Adrenal gland (tissue), 5 donors: ENCODE measurements at regions not wholly inside any gene's neighbourhood (a gene's known extent, or its start where the extent isn't known, plus 50 kb on each side); places are given as distances from the start of the nearest gene placed in this dataset.

ENCODE experiments used
- POLR2A ChIP-seq, 2 donors: fragments of 450-650 bp; IDR thresholded peaks; one replicate each; pipeline ENCODE4 v1.6.1; 2017; ENCODE audit warnings: antibody characterized with exemption in 2 of 2, mild to moderate bottlenecking in 2 of 2, moderate library complexity in 1 of 2
- TF ChIP-seq, protein P1 (sequence below), 6 experiments: fragments of 450-650 bp in 4 of 6; fragments of 200-600 bp in 2 of 6; sonication (generic) in 1 of 6; IDR thresholded peaks; 1 replicate in 5 of 6; 2 replicates in 1 of 6; pipeline versions ENCODE4 v1.5.1 to v1.8.0; 2016 to 2021; ENCODE audit warnings: antibody characterized with exemption in 6 of 6, mild to moderate bottlenecking in 2 of 6, moderate library complexity in 1 of 6
- donor health status: DM: no; HTN: no; CAD: no.

GRCh38 chr4:171340258-171340657, 472.9 kb upstream of the GALNTL6 start:
- TF ChIP-seq, protein P1, sequence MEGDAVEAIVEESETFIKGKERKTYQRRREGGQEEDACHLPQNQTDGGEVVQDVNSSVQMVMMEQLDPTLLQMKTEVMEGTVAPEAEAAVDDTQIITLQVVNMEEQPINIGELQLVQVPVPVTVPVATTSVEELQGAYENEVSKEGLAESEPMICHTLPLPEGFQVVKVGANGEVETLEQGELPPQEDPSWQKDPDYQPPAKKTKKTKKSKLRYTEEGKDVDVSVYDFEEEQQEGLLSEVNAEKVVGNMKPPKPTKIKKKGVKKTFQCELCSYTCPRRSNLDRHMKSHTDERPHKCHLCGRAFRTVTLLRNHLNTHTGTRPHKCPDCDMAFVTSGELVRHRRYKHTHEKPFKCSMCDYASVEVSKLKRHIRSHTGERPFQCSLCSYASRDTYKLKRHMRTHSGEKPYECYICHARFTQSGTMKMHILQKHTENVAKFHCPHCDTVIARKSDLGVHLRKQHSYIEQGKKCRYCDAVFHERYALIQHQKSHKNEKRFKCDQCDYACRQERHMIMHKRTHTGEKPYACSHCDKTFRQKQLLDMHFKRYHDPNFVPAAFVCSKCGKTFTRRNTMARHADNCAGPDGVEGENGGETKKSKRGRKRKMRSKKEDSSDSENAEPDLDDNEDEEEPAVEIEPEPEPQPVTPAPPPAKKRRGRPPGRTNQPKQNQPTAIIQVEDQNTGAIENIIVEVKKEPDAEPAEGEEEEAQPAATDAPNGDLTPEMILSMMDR (IDR thresholded peaks at IDR 0.05) = no peak
- no peak for TF ChIP-seq POLR2A (IDR thresholded peaks at IDR 0.05)
